Tibial nerve (tissue), 1 donor: ENCODE measurements at regions not wholly inside any gene's neighbourhood (a gene's known extent, or its start where the extent isn't known, plus 50 kb on each side); places are given as distances from the start of the nearest gene placed in this dataset. TPM values are rescaled to one million over a fixed set of nuclear protein-coding genes. Genes with fewer than 3 reads are reported as not detected.

Experiments used
- small RNA-seq: library from RNA; depleted of rRNA; stranded (forward); fragments of <200 nt; gene quantifications from one replicate; pipeline ENCODE3, GENCODE V24; 2016

Small RNA genes in the stretch of these regions (small RNA-seq; reads per million reads assigned to genes)
- gene AC093519.1: not detected
